ENCODE measurements at regions not wholly inside any gene's neighbourhood (a gene's known extent, or its start where the extent isn't known, plus 50 kb on each side); places are given as distances from the start of the nearest gene placed in this dataset.
"Not testable (repeated sequence)": the region's sequence is repeated elsewhere in the genome, so short reads cannot be mapped to it uniquely, and the experiment has no call there.

DNA sequence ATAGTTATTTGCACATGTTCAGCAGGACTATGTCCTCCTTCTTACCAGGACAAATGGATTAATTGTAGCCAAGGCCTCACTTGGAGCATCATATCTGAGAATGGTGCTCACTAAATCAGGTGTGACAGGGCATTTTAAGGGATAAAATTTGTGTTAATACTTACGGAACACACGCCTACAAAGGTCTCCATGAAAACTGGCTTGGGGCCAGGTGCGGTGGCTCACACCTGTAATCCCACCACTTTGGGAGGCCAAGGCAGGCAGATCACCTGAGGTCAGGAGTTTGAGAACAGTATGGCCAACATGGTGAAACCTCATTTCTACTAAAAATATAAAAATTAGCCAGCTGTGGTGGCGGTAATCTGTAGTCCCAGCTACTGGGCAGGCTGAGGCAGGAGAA is 75.1 kb upstream of the CAPZB start:
- Histone ChIP-seq H3K36me3 (no peaks in the 10 kb centered on the region), H3K9me3 (no peaks in the 10 kb centered on the region), H3K4me1 (peaks cover 22% of the 10 kb centered on the region), H3K27ac (no peak overlapping the region), H3K27me3 (no peaks in the 10 kb centered on the region), H3K4me3 (no peak overlapping the region)
- TF ChIP-seq EP300 (IDR thresholded peaks at IDR 0.05) (no peak), POLR2A (IDR thresholded peaks at IDR 0.05) (no peak), POLR2AphosphoS5 (IDR thresholded peaks at IDR 0.05) (no peak)
- TF ChIP-seq, protein P1, sequence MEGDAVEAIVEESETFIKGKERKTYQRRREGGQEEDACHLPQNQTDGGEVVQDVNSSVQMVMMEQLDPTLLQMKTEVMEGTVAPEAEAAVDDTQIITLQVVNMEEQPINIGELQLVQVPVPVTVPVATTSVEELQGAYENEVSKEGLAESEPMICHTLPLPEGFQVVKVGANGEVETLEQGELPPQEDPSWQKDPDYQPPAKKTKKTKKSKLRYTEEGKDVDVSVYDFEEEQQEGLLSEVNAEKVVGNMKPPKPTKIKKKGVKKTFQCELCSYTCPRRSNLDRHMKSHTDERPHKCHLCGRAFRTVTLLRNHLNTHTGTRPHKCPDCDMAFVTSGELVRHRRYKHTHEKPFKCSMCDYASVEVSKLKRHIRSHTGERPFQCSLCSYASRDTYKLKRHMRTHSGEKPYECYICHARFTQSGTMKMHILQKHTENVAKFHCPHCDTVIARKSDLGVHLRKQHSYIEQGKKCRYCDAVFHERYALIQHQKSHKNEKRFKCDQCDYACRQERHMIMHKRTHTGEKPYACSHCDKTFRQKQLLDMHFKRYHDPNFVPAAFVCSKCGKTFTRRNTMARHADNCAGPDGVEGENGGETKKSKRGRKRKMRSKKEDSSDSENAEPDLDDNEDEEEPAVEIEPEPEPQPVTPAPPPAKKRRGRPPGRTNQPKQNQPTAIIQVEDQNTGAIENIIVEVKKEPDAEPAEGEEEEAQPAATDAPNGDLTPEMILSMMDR (IDR thresholded peaks at IDR 0.05) = no peak
- 82% methylated on average over 4 of the region's 4 CpGs for WGBS
- DNase-seq (ENCODE audit: low spot score in 2 of 2) = no peak

DNA sequence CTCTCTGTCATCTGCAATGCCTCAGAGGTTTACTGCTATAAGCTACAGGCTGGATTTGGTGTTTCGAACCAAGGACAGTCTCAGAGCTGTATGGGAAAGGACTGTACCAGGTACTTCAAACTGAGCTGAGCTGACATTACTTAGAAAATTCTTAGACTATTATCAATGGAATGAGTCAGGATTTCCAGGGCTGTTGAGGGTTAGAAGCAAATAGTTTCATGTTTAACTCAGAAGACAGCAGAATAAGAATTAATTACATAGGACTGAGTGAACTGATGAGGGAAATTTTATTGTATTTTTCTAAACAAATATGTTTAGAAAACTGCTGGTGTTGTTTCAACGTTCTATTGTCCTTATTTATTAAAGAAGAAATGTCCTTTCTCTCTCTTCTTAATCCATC is 74.3 kb upstream of the CAPZB start:
- H3K9me3 ChIP-seq = no peaks in the 10 kb centered on the region
- DNase-seq (ENCODE audit: low spot score in 2 of 2) = no peak
- H3K4me3 ChIP-seq = no peak overlapping the region
- TF ChIP-seq, protein P1 (IDR thresholded peaks at IDR 0.05) = no peak
- TF ChIP-seq EP300 (IDR thresholded peaks at IDR 0.05) (no peak), POLR2A (IDR thresholded peaks at IDR 0.05) (no peak), POLR2AphosphoS5 (IDR thresholded peaks at IDR 0.05) (no peak)
- WGBS = 83% methylated on average over 2 of the region's 2 CpGs
- no peaks in the 10 kb centered on the region for H3K36me3 ChIP-seq
- H3K27me3 ChIP-seq = no peaks in the 10 kb centered on the region
- peaks cover 21% of the 10 kb centered on the region for H3K4me1 ChIP-seq
- H3K27ac ChIP-seq = no peak overlapping the region

DNA sequence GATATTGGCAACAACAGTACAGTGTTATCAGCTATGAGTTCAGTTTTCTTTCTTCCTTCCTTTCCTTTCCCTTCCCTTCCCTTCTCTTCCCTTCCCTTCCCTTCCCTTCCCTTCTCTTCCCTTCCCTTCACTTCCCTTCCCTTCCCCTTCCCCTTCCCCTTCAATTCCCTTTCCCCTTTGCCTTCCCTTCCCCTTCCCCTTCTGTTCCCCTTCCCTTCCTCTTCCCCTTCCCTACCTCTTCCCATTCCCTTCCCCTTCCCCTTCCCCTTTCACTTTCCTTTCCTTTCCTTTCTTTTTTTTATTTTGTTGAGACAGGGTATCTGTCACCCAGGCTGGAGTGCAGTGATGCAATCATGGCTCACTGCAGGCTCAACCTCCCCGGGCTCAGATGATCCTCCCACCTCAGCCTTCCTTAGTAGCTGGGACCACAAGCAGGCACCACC is 72.3 kb upstream of the CAPZB start:
- Histone ChIP-seq H3K27ac (no peak overlapping the region), H3K4me1 (peaks cover under 1% of the 10 kb centered on the region), H3K9me3 (no peaks in the 10 kb centered on the region), H3K4me3 (no peak overlapping the region), H3K27me3 (no peaks in the 10 kb centered on the region), H3K36me3 (no peaks in the 10 kb centered on the region)
- 64% methylated on average over 1 of the region's 1 CpG for WGBS
- no peak for DNase-seq (ENCODE audit: low spot score in 2 of 2)
- TF ChIP-seq POLR2A (IDR thresholded peaks at IDR 0.05) (no peak), EP300 (IDR thresholded peaks at IDR 0.05) (no peak), POLR2AphosphoS5 (IDR thresholded peaks at IDR 0.05) (no peak)
- TF ChIP-seq, protein P1 (IDR thresholded peaks at IDR 0.05) = no peak

DNA sequence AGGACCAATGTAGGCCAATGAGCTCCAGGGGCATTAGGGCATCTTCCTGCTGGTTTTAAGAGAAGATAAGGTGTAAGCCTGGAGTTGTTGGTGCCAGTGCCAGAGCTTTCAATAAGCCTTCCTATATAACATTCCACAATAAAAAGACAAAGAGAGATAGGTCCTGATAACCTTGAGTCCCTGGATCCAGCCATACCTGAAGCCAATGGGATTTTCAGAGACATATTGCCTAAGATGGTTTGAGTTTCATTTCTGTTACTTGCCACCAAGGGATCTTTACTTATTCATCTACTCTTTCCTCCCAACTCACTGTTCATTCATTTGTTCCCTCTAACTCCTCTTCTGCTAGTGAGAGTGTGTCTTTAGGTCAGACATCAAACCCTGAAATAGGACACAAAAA is 68.8 kb upstream of the CAPZB start:
- DNase-seq (ENCODE audit: low spot score in 2 of 2) = no peak
- Histone ChIP-seq H3K4me3 (no peak overlapping the region), H3K9me3 (no peaks in the 10 kb centered on the region), H3K27ac (no peak overlapping the region), H3K4me1 (no peaks in the 10 kb centered on the region), H3K27me3 (no peaks in the 10 kb centered on the region), H3K36me3 (no peaks in the 10 kb centered on the region)
- no peak for TF ChIP-seq POLR2A (IDR thresholded peaks at IDR 0.05)
- no peak for TF ChIP-seq EP300 (IDR thresholded peaks at IDR 0.05)
- TF ChIP-seq, protein P1 (IDR thresholded peaks at IDR 0.05) = no peak
- no peak for TF ChIP-seq POLR2AphosphoS5 (IDR thresholded peaks at IDR 0.05)

DNA sequence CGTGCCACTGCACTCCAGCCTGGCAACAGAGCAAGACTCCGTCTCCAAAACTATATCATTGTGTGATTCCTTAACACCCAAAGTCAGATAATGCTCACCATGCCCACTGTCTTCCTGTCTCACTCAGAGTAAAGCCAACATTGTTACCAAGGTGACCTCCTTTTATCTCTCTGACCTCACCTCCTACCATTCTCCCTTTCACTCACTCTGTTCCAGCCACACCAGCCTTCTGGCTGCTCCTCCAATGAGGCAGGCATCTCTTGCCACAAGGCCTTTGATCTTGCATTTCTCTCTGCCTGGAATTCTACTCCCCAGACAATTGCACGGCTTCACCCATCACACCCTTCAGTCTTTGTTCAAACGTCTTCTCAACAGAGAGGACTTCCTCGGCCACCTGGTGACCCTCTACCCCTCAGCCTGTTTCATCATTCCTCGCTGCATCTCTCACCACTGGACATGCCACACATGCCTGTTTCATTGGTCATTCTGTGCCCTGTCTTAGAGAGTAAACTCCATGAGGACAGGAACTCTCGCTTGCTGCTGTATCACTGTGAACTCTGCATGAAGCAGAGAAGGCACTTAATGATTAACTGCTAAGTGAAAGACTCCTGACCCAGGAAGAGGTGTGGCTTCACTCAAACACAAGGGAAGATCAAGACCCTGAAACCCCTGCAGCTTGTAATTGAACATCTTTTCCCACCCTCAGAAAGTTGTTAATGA is 67.1 kb upstream of the CAPZB start:
- no peaks in the 10 kb centered on the region for H3K36me3 ChIP-seq
- DNase-seq (ENCODE audit: low spot score in 2 of 2) = no peak
- no peak for TF ChIP-seq POLR2A (IDR thresholded peaks at IDR 0.05)
- no peak for TF ChIP-seq POLR2AphosphoS5 (IDR thresholded peaks at IDR 0.05)
- TF ChIP-seq EP300 (IDR thresholded peaks at IDR 0.05) = no peak
- TF ChIP-seq, protein P1 (IDR thresholded peaks at IDR 0.05) = no peak
- H3K4me1 ChIP-seq = no peaks in the 10 kb centered on the region
- H3K27ac ChIP-seq = no peak overlapping the region
- 81% methylated on average over 7 of the region's 7 CpGs for WGBS
- no peaks in the 10 kb centered on the region for H3K9me3 ChIP-seq
- H3K27me3 ChIP-seq = no peaks in the 10 kb centered on the region
- H3K4me3 ChIP-seq = no peak overlapping the region

DNA sequence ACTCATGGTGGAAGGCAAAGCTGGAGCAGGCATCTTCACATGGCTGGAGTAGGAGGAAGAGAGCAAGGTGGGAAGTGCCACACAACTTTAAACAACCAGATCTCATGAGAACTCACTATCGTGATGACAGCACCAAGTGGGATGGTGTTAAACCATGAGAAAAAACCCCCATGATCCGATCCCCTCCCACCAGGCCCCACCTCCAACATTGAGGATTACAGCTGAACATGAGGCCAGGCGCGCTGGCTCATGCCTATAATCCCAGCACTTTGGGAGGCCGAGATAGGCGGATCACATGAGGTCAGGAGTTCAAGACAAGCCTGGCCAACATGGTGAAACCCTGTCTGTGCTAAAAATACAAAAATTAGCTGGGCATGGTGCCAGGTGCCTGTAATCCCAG is 66.5 kb upstream of the CAPZB start:
- 68% methylated on average over 6 of the region's 6 CpGs for WGBS
- not testable (repeated sequence) for H3K36me3 ChIP-seq; H3K4me3 ChIP-seq; H3K27ac ChIP-seq; DNase-seq (ENCODE audit: low spot score in 2 of 2); H3K9me3 ChIP-seq; H3K27me3 ChIP-seq; H3K4me1 ChIP-seq

DNA sequence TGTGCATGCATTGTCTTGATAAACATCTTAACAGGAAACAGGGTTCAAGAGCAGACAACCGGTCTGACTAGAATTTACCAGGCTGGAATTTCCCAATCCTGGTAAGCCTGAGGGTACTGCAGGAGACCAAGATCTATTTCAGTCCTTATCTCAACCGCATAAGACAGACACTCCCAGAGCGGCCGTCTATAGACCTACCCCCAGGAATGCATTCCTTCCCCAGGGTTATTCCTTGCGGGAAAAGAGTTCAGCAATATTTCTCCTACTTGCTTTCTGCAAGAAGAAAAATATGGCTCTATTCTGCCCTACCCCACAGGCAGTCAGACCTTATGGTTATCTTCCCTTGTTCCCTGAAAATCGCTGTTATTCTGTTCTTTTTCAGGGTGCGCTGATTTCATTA is 65.1 kb upstream of the CAPZB start:
- H3K4me1 ChIP-seq; H3K27me3 ChIP-seq; H3K36me3 ChIP-seq; DNase-seq (ENCODE audit: low spot score in 2 of 2); H3K9me3 ChIP-seq; H3K27ac ChIP-seq; H3K4me3 ChIP-seq: not testable (repeated sequence)
- 48% methylated on average over 7 of the region's 7 CpGs for WGBS

Measured in suprapubic skin (tissue), 4 donors.